HEK293 (cell line): ENCODE measurements at regions not wholly inside any gene's neighbourhood (a gene's known extent, or its start where the extent isn't known, plus 50 kb on each side); places are given as distances from the start of the nearest gene placed in this dataset.

Experiments used
- CTCF ChIA-PET: fragments of 350-600 bp; formaldehyde crosslinking; extraction: SDS; loops from one replicate; lab custom pipeline; 2021; ENCODE audit warnings: antibody characterized with exemption; lab: Yijun Ruan, JAX
- POLR2A ChIA-PET: fragments of 300-600 bp; formaldehyde crosslinking; extraction: SDS; loops from one replicate; lab custom pipeline; 2020; ENCODE audit warnings: antibody characterized with exemption, inconsistent platforms; lab: Yijun Ruan, JAX
- H3K27ac ChIP-seq: fragments of 200-500 bp; sonication (Bioruptor generic); 2 replicates; pipeline ENCODE4 v1.5.1; 2014; ENCODE audit warnings: low read depth, low read length, control low read depth, inconsistent platforms; ENCODE audit errors: extremely low read depth
- H3K36me3 ChIP-seq, 2 experiments: fragments of 200-500 bp in 1 of 2; sonication (Bioruptor generic) in 1 of 2; 1 replicate in 1 of 2; 2 replicates in 1 of 2; pipeline ENCODE4 v1.5.1; 2014 to 2017; ENCODE audit warnings: inconsistent platforms in 2 of 2, low read length in 2 of 2; ENCODE audit not compliant: control insufficient read depth in 2 of 2, insufficient read depth in 1 of 2
- H3K4me1 ChIP-seq: fragments of 200-500 bp; sonication (Bioruptor generic); 2 replicates; pipeline ENCODE4 v1.5.1; 2014; ENCODE audit warnings: mild to moderate bottlenecking, low read length, inconsistent platforms; ENCODE audit not compliant: control insufficient read depth, insufficient read depth
- H3K4me3 ChIP-seq: 2 replicates; pipeline ENCODE4 v1.5.1; 2011; ENCODE audit warnings: low read depth, mild to moderate bottlenecking, control low read depth, low read length, moderate library complexity
- H3K9me3 ChIP-seq: fragments of 200-500 bp; sonication (Bioruptor generic); 2 replicates; pipeline ENCODE4 v1.5.1; 2014; ENCODE audit warnings: low read depth, low read length, inconsistent platforms; ENCODE audit not compliant: control insufficient read depth, insufficient read depth
- CTCF ChIP-seq: fragments of 450-650 bp; formaldehyde crosslinking; IDR thresholded peaks from 2 replicates; pipeline ENCODE4 v1.5.1; 2016; ENCODE audit warnings: missing biosample characterization, missing genetic modification characterization
- PRDM2 ChIP-seq: fragments of 450-650 bp; formaldehyde crosslinking; IDR thresholded peaks from 2 replicates; pipeline ENCODE4 v1.5.1; 2016; ENCODE audit warnings: missing biosample characterization, missing genetic modification characterization, borderline replicate concordance
- TRIM28 ChIP-seq: IDR thresholded peaks from 2 replicates; pipeline ENCODE4 v1.6.1; 2011; ENCODE audit warnings: low read length, control low read depth, borderline replicate concordance
- ZBTB21 ChIP-seq: fragments of 450-650 bp; formaldehyde crosslinking; IDR thresholded peaks from 2 replicates; pipeline ENCODE4 v1.5.1; 2017; ENCODE audit warnings: missing biosample characterization, missing genetic modification characterization
- ZBTB44 ChIP-seq: fragments of 450-650 bp; IDR thresholded peaks from 2 replicates; pipeline ENCODE4 v1.5.1; 2018; ENCODE audit warnings: missing biosample characterization, mild to moderate bottlenecking, missing genetic modification characterization
- ZBTB7A ChIP-seq: fragments of 450-650 bp; formaldehyde crosslinking; IDR thresholded peaks from 2 replicates; pipeline ENCODE4 v1.5.1; 2016; ENCODE audit warnings: low read depth, missing biosample characterization, missing genetic modification characterization
- ZBTB8A ChIP-seq: fragments of 450-650 bp; formaldehyde crosslinking; IDR thresholded peaks from 2 replicates; pipeline ENCODE4 v1.5.1; 2016; ENCODE audit warnings: missing biosample characterization, missing genetic modification characterization
- ZFP37 ChIP-seq: fragments of 450-650 bp; formaldehyde crosslinking; IDR thresholded peaks from 2 replicates; pipeline ENCODE4 v1.5.1; 2016; ENCODE audit warnings: missing biosample characterization, missing genetic modification characterization
- ZNF10 ChIP-seq: fragments of 450-650 bp; formaldehyde crosslinking; IDR thresholded peaks from 2 replicates; pipeline ENCODE4 v1.5.1; 2017; ENCODE audit warnings: missing biosample characterization, missing genetic modification characterization
- ZNF121 ChIP-seq: fragments of 450-650 bp; formaldehyde crosslinking; IDR thresholded peaks from 2 replicates; pipeline ENCODE4 v1.5.1; 2016; ENCODE audit warnings: missing biosample characterization, missing genetic modification characterization
- ZNF157 ChIP-seq: fragments of 450-650 bp; formaldehyde crosslinking; IDR thresholded peaks from 2 replicates; pipeline ENCODE4 v1.5.1; 2016; ENCODE audit warnings: missing biosample characterization, missing genetic modification characterization
- ZNF24 ChIP-seq: fragments of 450-650 bp; formaldehyde crosslinking; IDR thresholded peaks from 2 replicates; pipeline ENCODE4 v1.5.1; 2016; ENCODE audit warnings: missing biosample characterization, missing genetic modification characterization
- ZNF266 ChIP-seq: fragments of 450-650 bp; formaldehyde crosslinking; IDR thresholded peaks from 2 replicates; pipeline ENCODE4 v1.5.1; 2016; ENCODE audit warnings: missing biosample characterization, missing genetic modification characterization, low read depth
- ZNF350 ChIP-seq: fragments of 450-650 bp; formaldehyde crosslinking; IDR thresholded peaks from 2 replicates; pipeline ENCODE4 v1.5.0; 2017; ENCODE audit warnings: missing biosample characterization, mild to moderate bottlenecking, missing genetic modification characterization
- ZNF354C ChIP-seq: fragments of 450-650 bp; formaldehyde crosslinking; IDR thresholded peaks from 2 replicates; pipeline ENCODE4 v1.5.1; 2016; ENCODE audit warnings: missing biosample characterization, missing genetic modification characterization, low read depth, borderline replicate concordance
- ZNF394 ChIP-seq: fragments of 450-650 bp; formaldehyde crosslinking; IDR thresholded peaks from 2 replicates; pipeline ENCODE4 v1.5.1; 2016; ENCODE audit warnings: missing biosample characterization, missing genetic modification characterization, mild to moderate bottlenecking, moderate library complexity, borderline replicate concordance
- ZNF433 ChIP-seq: fragments of 450-650 bp; formaldehyde crosslinking; IDR thresholded peaks from 2 replicates; pipeline ENCODE4 v1.5.1; 2016; ENCODE audit warnings: missing biosample characterization, missing genetic modification characterization, low read depth
- ZNF501 ChIP-seq: fragments of 450-650 bp; formaldehyde crosslinking; IDR thresholded peaks from 2 replicates; pipeline ENCODE4 v1.5.1; 2016; ENCODE audit warnings: missing biosample characterization, missing genetic modification characterization
- ZNF629 ChIP-seq: fragments of 450-650 bp; formaldehyde crosslinking; IDR thresholded peaks from 2 replicates; pipeline ENCODE4 v1.5.1; 2017; ENCODE audit warnings: missing biosample characterization, missing genetic modification characterization
- ZNF830 ChIP-seq: fragments of 450-650 bp; IDR thresholded peaks from 2 replicates; pipeline ENCODE4 v1.5.0; 2018; ENCODE audit warnings: missing biosample characterization, missing genetic modification characterization, low read depth, mild to moderate bottlenecking, moderate library complexity
- TF ChIP-seq, protein P1 (sequence below): fragments of 450-650 bp; formaldehyde crosslinking; IDR thresholded peaks from 2 replicates; pipeline ENCODE4 v1.5.1; 2017; ENCODE audit warnings: missing biosample characterization, missing genetic modification characterization

GRCh38 chr18:75581336-75582131, 154.0 kb upstream of the SMIM21 start:
- Histone ChIP-seq H3K9me3 (no peaks in the 10 kb centered on the region), H3K4me3 (no peak overlapping the region), H3K4me1 (no peaks in the 10 kb centered on the region), H3K36me3 (no peaks in the 10 kb centered on the region), H3K27ac (no peak overlapping the region)
- TF ChIP-seq ZNF629 (tag by site-specific recombination): no peak
- TF ChIP-seq CTCF: no peak
- TF ChIP-seq ZNF830 (tag by site-specific recombination): no peak
- TF ChIP-seq TRIM28: no peak
- TF ChIP-seq ZNF354C: no peak
- TF ChIP-seq ZBTB8A (tag by site-specific recombination): no peak
- no peak for TF ChIP-seq ZBTB21 (tag by site-specific recombination)
- no peak for TF ChIP-seq ZFP37 (tag by site-specific recombination)
- no peak for TF ChIP-seq ZNF394 (tag by site-specific recombination)
- no peak for TF ChIP-seq ZBTB44 (tag by site-specific recombination)
- no peak for TF ChIP-seq ZNF433
- ChIA-PET POLR2A (no interaction called here), CTCF (interaction anchor here (0.6 kb wide), 1 partner anchor 254 kb away, joined by 3 read pairs; no protein-coding TSS in a partner anchor)

DNA sequence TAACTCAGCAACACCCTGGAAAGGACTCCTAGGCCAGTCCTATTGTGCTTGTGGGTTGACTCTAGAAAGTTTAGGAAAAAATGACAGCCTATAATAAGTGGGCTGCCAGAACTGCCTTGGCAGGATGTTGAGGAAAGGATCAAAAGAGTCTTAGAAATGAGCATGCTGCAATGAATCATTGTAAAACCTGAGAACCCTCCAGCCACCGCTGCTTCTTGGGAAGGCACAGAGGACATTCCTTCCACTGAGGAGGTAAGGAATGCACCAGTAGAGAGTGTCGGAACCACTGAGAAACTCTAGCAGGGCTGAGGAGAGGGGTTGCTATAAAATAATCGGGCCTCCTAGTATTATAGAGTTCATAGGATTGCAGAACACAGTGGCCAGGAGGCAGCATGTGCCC, 146.7 kb upstream of the SMIM21 start:
- Histone ChIP-seq H3K9me3 (no peaks in the 10 kb centered on the region), H3K36me3 (no peaks in the 10 kb centered on the region), H3K4me3 (no peak overlapping the region), H3K4me1 (no peaks in the 10 kb centered on the region), H3K27ac (no peak overlapping the region)
- POLR2A ChIA-PET: no interaction called here
- CTCF ChIA-PET: no interaction called here
- TF ChIP-seq ZNF121 (tag by site-specific recombination): no peak
- TF ChIP-seq, protein P1, sequence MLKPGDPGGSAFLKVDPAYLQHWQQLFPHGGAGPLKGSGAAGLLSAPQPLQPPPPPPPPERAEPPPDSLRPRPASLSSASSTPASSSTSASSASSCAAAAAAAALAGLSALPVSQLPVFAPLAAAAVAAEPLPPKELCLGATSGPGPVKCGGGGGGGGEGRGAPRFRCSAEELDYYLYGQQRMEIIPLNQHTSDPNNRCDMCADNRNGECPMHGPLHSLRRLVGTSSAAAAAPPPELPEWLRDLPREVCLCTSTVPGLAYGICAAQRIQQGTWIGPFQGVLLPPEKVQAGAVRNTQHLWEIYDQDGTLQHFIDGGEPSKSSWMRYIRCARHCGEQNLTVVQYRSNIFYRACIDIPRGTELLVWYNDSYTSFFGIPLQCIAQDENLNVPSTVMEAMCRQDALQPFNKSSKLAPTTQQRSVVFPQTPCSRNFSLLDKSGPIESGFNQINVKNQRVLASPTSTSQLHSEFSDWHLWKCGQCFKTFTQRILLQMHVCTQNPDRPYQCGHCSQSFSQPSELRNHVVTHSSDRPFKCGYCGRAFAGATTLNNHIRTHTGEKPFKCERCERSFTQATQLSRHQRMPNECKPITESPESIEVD (tag by site-specific recombination): no peak
- no peak for TF ChIP-seq ZNF266 (tag by site-specific recombination)
- no peak for TF ChIP-seq CTCF
- no peak for TF ChIP-seq ZNF157 (tag by site-specific recombination)
- no peak for TF ChIP-seq ZNF501
- TF ChIP-seq PRDM2 (tag by site-specific recombination): no peak
- TF ChIP-seq ZNF10: no peak
- TF ChIP-seq ZNF354C: no peak
- TF ChIP-seq ZNF24 (tag by site-specific recombination): no peak
- no peak for TF ChIP-seq ZBTB7A (tag by site-specific recombination)
- no peak for TF ChIP-seq ZNF350 (tag by site-specific recombination)
